ENCODE measurements at regions not wholly inside any gene's neighbourhood (a gene's known extent, or its start where the extent isn't known, plus 50 kb on each side); places are given as distances from the start of the nearest gene placed in this dataset.

DNA sequence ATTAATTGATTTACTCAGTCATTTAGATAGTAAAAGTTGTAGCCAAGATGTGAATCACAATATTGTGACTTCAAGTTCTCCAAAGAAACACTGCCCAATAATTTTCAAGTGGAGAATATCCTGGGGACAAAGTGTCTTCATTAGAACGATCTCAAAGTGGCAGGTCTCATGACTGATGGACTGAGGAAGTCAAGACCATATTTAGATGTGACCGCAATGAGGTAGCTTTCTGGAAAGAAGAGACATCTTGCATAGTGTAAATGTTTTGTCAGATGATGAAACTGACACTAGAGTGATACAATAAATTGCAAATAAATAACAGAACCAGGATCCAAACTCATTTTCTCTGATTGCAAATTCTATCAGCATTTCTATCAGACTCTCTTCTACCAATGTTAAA, 1476.9 kb downstream of the EFNB2 start:
- Histone ChIP-seq H3K4me2 (ENCODE audit: low read length) (no peak overlapping the region), H4K20me1 (ENCODE audit: control insufficient read depth, insufficient read depth, low read depth, low read length) (no peaks in the 10 kb centered on the region), H3K4me3 (ENCODE audit: low read length) (no peak overlapping the region), H3K27me3 (ENCODE audit: control insufficient read depth, low read length) (no peaks in the 10 kb centered on the region), H3K9me3 (ENCODE audit: control insufficient read depth, insufficient read depth, low read length) (no peaks in the 10 kb centered on the region), H3K9me2 (replicated peaks; ENCODE audit: control insufficient read depth, low read length) (no peaks in the 10 kb centered on the region), H3K36me3 (ENCODE audit: control insufficient read depth, low read length) (no peaks in the 10 kb centered on the region), H3K27ac (ENCODE audit: low read depth, low read length) (no peak overlapping the region), H3F3A (ENCODE audit: control insufficient read depth, insufficient read depth) (no peaks in the 10 kb centered on the region), H3K4me1 (ENCODE audit: control insufficient read depth, low read length) (no peaks in the 10 kb centered on the region), H3K79me2 (ENCODE audit: control insufficient read depth, low read length) (no peaks in the 10 kb centered on the region)
- TF ChIP-seq, protein P1, sequence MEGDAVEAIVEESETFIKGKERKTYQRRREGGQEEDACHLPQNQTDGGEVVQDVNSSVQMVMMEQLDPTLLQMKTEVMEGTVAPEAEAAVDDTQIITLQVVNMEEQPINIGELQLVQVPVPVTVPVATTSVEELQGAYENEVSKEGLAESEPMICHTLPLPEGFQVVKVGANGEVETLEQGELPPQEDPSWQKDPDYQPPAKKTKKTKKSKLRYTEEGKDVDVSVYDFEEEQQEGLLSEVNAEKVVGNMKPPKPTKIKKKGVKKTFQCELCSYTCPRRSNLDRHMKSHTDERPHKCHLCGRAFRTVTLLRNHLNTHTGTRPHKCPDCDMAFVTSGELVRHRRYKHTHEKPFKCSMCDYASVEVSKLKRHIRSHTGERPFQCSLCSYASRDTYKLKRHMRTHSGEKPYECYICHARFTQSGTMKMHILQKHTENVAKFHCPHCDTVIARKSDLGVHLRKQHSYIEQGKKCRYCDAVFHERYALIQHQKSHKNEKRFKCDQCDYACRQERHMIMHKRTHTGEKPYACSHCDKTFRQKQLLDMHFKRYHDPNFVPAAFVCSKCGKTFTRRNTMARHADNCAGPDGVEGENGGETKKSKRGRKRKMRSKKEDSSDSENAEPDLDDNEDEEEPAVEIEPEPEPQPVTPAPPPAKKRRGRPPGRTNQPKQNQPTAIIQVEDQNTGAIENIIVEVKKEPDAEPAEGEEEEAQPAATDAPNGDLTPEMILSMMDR (IDR thresholded peaks at IDR 0.05; ENCODE audit: low read depth, low read length, poor library complexity, severe bottlenecking) = no peak
- no peak for TF ChIP-seq EZH2phosphoT487 (IDR thresholded peaks at IDR 0.05; ENCODE audit: borderline replicate concordance, low read length)

DNA sequence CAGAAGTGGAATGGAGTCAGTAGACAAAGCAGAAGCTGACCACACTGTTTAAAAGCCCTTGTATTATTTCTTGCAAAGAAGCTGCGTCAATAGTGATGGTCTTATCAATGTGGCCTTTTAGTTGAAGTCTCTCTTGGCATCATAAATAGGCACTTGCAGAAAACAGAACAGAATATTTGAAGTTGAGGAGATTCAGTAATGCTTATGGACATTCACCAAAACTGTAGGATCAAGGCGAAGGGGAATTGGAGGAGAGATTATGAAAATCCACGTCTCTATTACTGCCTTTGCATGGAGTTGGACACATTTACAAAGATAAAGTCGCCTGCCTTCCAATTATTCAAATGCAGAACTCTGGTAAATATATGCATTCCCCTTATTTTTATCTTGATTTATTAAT, 1482.8 kb downstream of the EFNB2 start:
- no peaks in the 10 kb centered on the region for H3K27me3 ChIP-seq (ENCODE audit: control insufficient read depth, low read length)
- H3F3A ChIP-seq (ENCODE audit: control insufficient read depth, insufficient read depth) = no peaks in the 10 kb centered on the region
- no peaks in the 10 kb centered on the region for H3K4me1 ChIP-seq (ENCODE audit: control insufficient read depth, low read length)
- no peaks in the 10 kb centered on the region for H3K9me3 ChIP-seq (ENCODE audit: control insufficient read depth, insufficient read depth, low read length)
- no peaks in the 10 kb centered on the region for H3K36me3 ChIP-seq (ENCODE audit: control insufficient read depth, low read length)
- H3K9me2 ChIP-seq (replicated peaks; ENCODE audit: control insufficient read depth, low read length) = no peaks in the 10 kb centered on the region
- TF ChIP-seq, protein P1 (IDR thresholded peaks at IDR 0.05; ENCODE audit: low read depth, low read length, poor library complexity, severe bottlenecking) = no peak
- TF ChIP-seq EZH2phosphoT487 (IDR thresholded peaks at IDR 0.05; ENCODE audit: borderline replicate concordance, low read length) = no peak
- H3K27ac ChIP-seq (ENCODE audit: low read depth, low read length) = no peak overlapping the region
- no peak overlapping the region for H3K4me2 ChIP-seq (ENCODE audit: low read length)
- H4K20me1 ChIP-seq (ENCODE audit: control insufficient read depth, insufficient read depth, low read depth, low read length) = no peaks in the 10 kb centered on the region
- no peaks in the 10 kb centered on the region for H3K79me2 ChIP-seq (ENCODE audit: control insufficient read depth, low read length)
- H3K4me3 ChIP-seq (ENCODE audit: low read length) = no peak overlapping the region

DNA sequence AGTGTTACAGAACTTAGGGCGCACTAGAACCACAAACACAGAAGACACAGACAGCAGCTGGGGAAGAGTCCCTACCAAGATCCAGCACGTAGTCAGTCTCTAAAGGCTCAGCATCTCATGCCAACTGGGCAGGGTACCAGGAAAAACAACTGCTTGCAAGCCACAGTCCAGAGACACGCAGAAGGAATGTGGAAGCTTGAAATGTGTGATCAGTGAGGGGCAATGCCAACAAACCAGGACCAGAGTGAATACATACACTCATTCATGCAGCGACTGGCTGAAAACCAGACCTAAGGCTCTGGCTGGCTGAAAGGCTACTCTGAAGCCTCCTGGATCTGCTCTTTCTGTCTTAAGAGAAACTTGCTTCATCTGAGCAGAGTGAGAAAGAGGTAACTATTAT, 1484.8 kb downstream of the EFNB2 start:
- Histone ChIP-seq H3K4me1 (ENCODE audit: control insufficient read depth, low read length) (no peaks in the 10 kb centered on the region), H3K36me3 (ENCODE audit: control insufficient read depth, low read length) (no peaks in the 10 kb centered on the region), H3K9me3 (ENCODE audit: control insufficient read depth, insufficient read depth, low read length) (no peaks in the 10 kb centered on the region), H3K79me2 (ENCODE audit: control insufficient read depth, low read length) (no peaks in the 10 kb centered on the region), H3F3A (ENCODE audit: control insufficient read depth, insufficient read depth) (no peaks in the 10 kb centered on the region), H3K4me2 (ENCODE audit: low read length) (no peak overlapping the region), H3K4me3 (ENCODE audit: low read length) (no peak overlapping the region), H3K27me3 (ENCODE audit: control insufficient read depth, low read length) (no peaks in the 10 kb centered on the region), H4K20me1 (ENCODE audit: control insufficient read depth, insufficient read depth, low read depth, low read length) (no peaks in the 10 kb centered on the region), H3K9me2 (replicated peaks; ENCODE audit: control insufficient read depth, low read length) (no peaks in the 10 kb centered on the region), H3K27ac (ENCODE audit: low read depth, low read length) (no peak overlapping the region)
- no peak for TF ChIP-seq EZH2phosphoT487 (IDR thresholded peaks at IDR 0.05; ENCODE audit: borderline replicate concordance, low read length)
- TF ChIP-seq, protein P1 (IDR thresholded peaks at IDR 0.05; ENCODE audit: low read depth, low read length, poor library complexity, severe bottlenecking) = no peak

DNA sequence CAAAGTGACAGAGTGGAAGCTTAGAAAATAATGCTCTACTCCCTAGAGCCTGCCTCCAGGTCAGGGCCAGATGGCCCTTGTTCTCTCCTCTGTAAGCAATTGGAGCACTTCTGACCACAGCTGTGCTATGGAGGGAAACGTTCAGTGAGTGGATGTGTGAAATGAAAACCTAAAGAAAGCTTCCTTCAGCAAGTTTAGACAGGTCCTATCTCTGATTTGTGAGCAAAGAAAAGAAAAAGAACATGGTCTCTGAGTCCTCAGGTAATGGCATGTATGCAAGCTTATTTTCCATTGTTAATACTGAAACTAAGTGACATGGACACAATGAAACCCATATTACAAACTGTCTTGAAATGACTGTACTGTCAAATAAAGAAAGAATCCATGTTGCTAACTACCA, 1486.8 kb downstream of the EFNB2 start:
- Histone ChIP-seq H3K36me3 (ENCODE audit: control insufficient read depth, low read length) (no peaks in the 10 kb centered on the region), H3K4me3 (ENCODE audit: low read length) (no peak overlapping the region), H3K79me2 (ENCODE audit: control insufficient read depth, low read length) (no peaks in the 10 kb centered on the region), H3K9me3 (ENCODE audit: control insufficient read depth, insufficient read depth, low read length) (no peaks in the 10 kb centered on the region), H3K9me2 (replicated peaks; ENCODE audit: control insufficient read depth, low read length) (no peaks in the 10 kb centered on the region), H4K20me1 (ENCODE audit: control insufficient read depth, insufficient read depth, low read depth, low read length) (no peaks in the 10 kb centered on the region), H3K27me3 (ENCODE audit: control insufficient read depth, low read length) (no peaks in the 10 kb centered on the region), H3K4me2 (ENCODE audit: low read length) (no peak overlapping the region), H3K27ac (ENCODE audit: low read depth, low read length) (no peak overlapping the region), H3K4me1 (ENCODE audit: control insufficient read depth, low read length) (no peaks in the 10 kb centered on the region), H3F3A (ENCODE audit: control insufficient read depth, insufficient read depth) (no peaks in the 10 kb centered on the region)
- TF ChIP-seq, protein P1 (IDR thresholded peaks at IDR 0.05; ENCODE audit: low read depth, low read length, poor library complexity, severe bottlenecking) = no peak
- no peak for TF ChIP-seq EZH2phosphoT487 (IDR thresholded peaks at IDR 0.05; ENCODE audit: borderline replicate concordance, low read length)
